Muscle layer of colon (tissue), 2 donors: ENCODE measurements at regions not wholly inside any gene's neighbourhood (a gene's known extent, or its start where the extent isn't known, plus 50 kb on each side); places are given as distances from the start of the nearest gene placed in this dataset.

ENCODE experiments used
- H3K27ac ChIP-seq: one replicate; pipeline ENCODE4 v1.7.0; 2013; ENCODE audit warnings: low read depth, mild to moderate bottlenecking, low read length, moderate library complexity
- H3K27me3 ChIP-seq, 2 donors: one replicate each; pipeline ENCODE4 v1.7.0; 2013; ENCODE audit warnings: low read length in 2 of 2, mild to moderate bottlenecking in 2 of 2; ENCODE audit not compliant: insufficient read depth in 2 of 2, control insufficient read depth in 1 of 2
- H3K36me3 ChIP-seq: one replicate; pipeline ENCODE4 v1.7.0; 2013; ENCODE audit warnings: mild to moderate bottlenecking, low read length; ENCODE audit not compliant: insufficient read depth
- H3K4me1 ChIP-seq: one replicate; pipeline ENCODE4 v1.7.0; 2013; ENCODE audit warnings: mild to moderate bottlenecking, low read length; ENCODE audit not compliant: insufficient read depth
- H3K4me3 ChIP-seq, 2 donors: one replicate each; pipeline ENCODE4 v1.7.0; 2013; ENCODE audit warnings: low read length in 2 of 2, low read depth in 1 of 2, mild to moderate bottlenecking in 1 of 2, moderate library complexity in 1 of 2
- H3K9ac ChIP-seq: one replicate; pipeline ENCODE4 v1.7.0; 2013; ENCODE audit warnings: low read length
- H3K9me3 ChIP-seq: one replicate; pipeline ENCODE4 v1.7.0; 2013; ENCODE audit warnings: mild to moderate bottlenecking, low read length
- donor health status: abdominal sarcoma.
- donor health status: Adenocarcinoma of cecum.

GRCh38 chr9:29882767-29883166 lies 2309.5 kb upstream of the C9orf72 start:
- Histone ChIP-seq H3K27me3 (no peaks in the 10 kb centered on the region), H3K4me3 (no peak overlapping the region), H3K27ac (no peak overlapping the region), H3K9ac (no peak overlapping the region), H3K36me3 (no peaks in the 10 kb centered on the region), H3K9me3 (no peaks in the 10 kb centered on the region), H3K4me1 (no peaks in the 10 kb centered on the region)

DNA sequence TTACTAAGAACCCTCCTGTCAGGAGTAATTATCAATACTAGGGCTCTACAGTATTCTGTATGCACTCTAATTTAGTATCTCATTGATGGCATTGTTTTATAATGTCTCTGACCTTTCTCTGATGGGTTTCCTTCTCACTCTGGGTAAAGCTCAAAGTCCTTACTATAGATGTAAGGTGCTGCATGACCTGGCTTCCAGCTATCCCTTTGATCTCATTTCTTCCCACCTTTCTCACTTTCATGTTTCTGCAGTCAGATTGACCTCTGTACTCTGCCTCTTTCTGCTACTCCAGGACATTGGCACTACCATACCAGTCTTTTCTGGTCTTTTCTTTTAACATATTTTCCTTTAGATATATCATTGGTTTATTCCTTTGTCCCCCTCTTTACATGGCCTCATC lies 2332.8 kb upstream of the C9orf72 start:
- Histone ChIP-seq H3K4me1 (no peaks in the 10 kb centered on the region), H3K36me3 (no peaks in the 10 kb centered on the region), H3K4me3 (no peak overlapping the region), H3K27me3 (no peaks in the 10 kb centered on the region), H3K9ac (no peak overlapping the region), H3K27ac (no peak overlapping the region), H3K9me3 (no peaks in the 10 kb centered on the region)

GRCh38 chr9:29928072-29928471 lies 2354.8 kb upstream of the C9orf72 start:
- Histone ChIP-seq H3K27ac (no peak overlapping the region), H3K4me3 (no peak overlapping the region), H3K36me3 (no peaks in the 10 kb centered on the region)

GRCh38 chr9:29939559-29939958 lies 2366.3 kb upstream of the C9orf72 start:
- no peak overlapping the region for H3K9ac ChIP-seq

More at GRCh38 chr9:29928072-29928471, 2354.8 kb upstream of the C9orf72 start:
- Histone ChIP-seq H3K9me3 (no peaks in the 10 kb centered on the region), H3K4me1 (no peaks in the 10 kb centered on the region), H3K27me3 (no peaks in the 10 kb centered on the region), H3K9ac (no peak overlapping the region)

GRCh38 chr9:29945012-29945411 lies 2371.7 kb upstream of the C9orf72 start:
- H3K4me3 ChIP-seq = no peak overlapping the region
- no peaks in the 10 kb centered on the region for H3K36me3 ChIP-seq

More at GRCh38 chr9:29939559-29939958, 2366.3 kb upstream of the C9orf72 start:
- Histone ChIP-seq H3K36me3 (no peaks in the 10 kb centered on the region), H3K27ac (no peak overlapping the region), H3K9me3 (no peaks in the 10 kb centered on the region), H3K4me3 (no peak overlapping the region), H3K4me1 (no peaks in the 10 kb centered on the region), H3K27me3 (no peaks in the 10 kb centered on the region)

GRCh38 chr9:29958469-29958868 lies 2385.2 kb upstream of the C9orf72 start:
- Histone ChIP-seq H3K9me3 (no peaks in the 10 kb centered on the region), H3K4me1 (no peaks in the 10 kb centered on the region), H3K4me3 (no peak overlapping the region), H3K9ac (no peak overlapping the region), H3K36me3 (no peaks in the 10 kb centered on the region), H3K27ac (no peak overlapping the region), H3K27me3 (no peaks in the 10 kb centered on the region)

More at GRCh38 chr9:29945012-29945411, 2371.7 kb upstream of the C9orf72 start:
- Histone ChIP-seq H3K9ac (no peak overlapping the region), H3K4me1 (no peaks in the 10 kb centered on the region), H3K27ac (no peak overlapping the region), H3K9me3 (no peaks in the 10 kb centered on the region), H3K27me3 (no peaks in the 10 kb centered on the region)

DNA sequence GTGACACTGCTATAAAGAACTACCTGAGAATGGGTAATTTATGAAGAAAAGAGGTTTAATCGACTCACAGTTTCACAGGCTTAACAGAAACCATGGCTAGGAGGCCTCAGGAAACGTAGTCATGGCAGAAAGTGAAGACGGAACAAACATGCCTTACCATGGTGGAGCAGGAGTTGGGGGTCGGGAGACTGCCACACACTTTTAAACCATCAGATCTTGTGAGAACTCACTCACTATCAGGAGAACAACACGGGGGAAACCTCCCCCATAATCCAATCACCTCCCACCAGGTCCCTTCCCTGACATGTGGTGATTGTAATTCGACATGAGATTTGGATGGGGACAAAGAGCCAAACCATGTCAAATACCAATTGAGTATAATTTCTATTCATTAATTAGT lies 2392.6 kb upstream of the C9orf72 start:
- no peak overlapping the region for H3K9ac ChIP-seq
- no peaks in the 10 kb centered on the region for H3K27me3 ChIP-seq
- H3K36me3 ChIP-seq = no peaks in the 10 kb centered on the region
- H3K27ac ChIP-seq = no peak overlapping the region
- no peaks in the 10 kb centered on the region for H3K9me3 ChIP-seq
- no peak overlapping the region for H3K4me3 ChIP-seq
- no peaks in the 10 kb centered on the region for H3K4me1 ChIP-seq

- Histone ChIP-seq H3K4me3 (no peak overlapping the region), H3K36me3 (no peaks in the 10 kb centered on the region), H3K27ac (no peak overlapping the region)
Observed at GRCh38 chr9:29966247-29966646, 2393.0 kb upstream of the C9orf72 start.

GRCh38 chr9:29968831-29969230 lies 2395.6 kb upstream of the C9orf72 start:
- Histone ChIP-seq H3K9me3 (no peaks in the 10 kb centered on the region), H3K27me3 (no peaks in the 10 kb centered on the region), H3K27ac (no peak overlapping the region), H3K4me3 (no peak overlapping the region), H3K4me1 (no peaks in the 10 kb centered on the region), H3K36me3 (no peaks in the 10 kb centered on the region), H3K9ac (no peak overlapping the region)

More at GRCh38 chr9:29966247-29966646, 2393.0 kb upstream of the C9orf72 start:
- Histone ChIP-seq H3K4me1 (no peaks in the 10 kb centered on the region), H3K27me3 (no peaks in the 10 kb centered on the region), H3K9ac (no peak overlapping the region), H3K9me3 (no peaks in the 10 kb centered on the region)

DNA sequence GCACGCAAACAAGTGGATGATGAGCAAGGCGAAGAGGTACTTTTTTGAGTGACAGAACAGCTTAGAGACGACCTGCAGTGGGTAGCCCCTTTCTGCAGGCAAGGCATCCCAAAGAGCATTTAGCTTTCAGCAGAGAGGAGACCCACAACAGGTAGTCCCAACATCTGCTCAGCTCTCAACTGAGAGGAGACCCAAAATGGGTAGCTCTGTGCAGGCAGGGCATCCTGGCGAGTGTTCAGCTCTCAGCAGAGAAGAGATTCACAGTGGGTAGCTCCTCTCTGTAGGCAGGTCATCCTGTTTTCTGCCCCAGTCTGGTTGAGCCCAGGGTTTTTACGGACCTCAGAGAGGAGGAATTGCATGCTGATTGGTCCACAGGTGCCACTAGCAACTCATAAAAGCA lies 2396.1 kb upstream of the C9orf72 start:
- no peak overlapping the region for H3K27ac ChIP-seq
- H3K36me3 ChIP-seq = no peaks in the 10 kb centered on the region
- H3K9me3 ChIP-seq = no peaks in the 10 kb centered on the region
- H3K27me3 ChIP-seq = no peaks in the 10 kb centered on the region
- H3K4me3 ChIP-seq = no peak overlapping the region
- no peak overlapping the region for H3K9ac ChIP-seq
- H3K4me1 ChIP-seq = no peaks in the 10 kb centered on the region

GRCh38 chr9:29969856-29970647 lies 2396.8 kb upstream of the C9orf72 start:
- Histone ChIP-seq H3K27ac (no peak overlapping the region), H3K4me3 (no peak overlapping the region), H3K36me3 (no peaks in the 10 kb centered on the region), H3K9ac (no peak overlapping the region), H3K9me3 (no peaks in the 10 kb centered on the region), H3K4me1 (no peaks in the 10 kb centered on the region), H3K27me3 (no peaks in the 10 kb centered on the region)

- no peak overlapping the region for H3K27ac ChIP-seq
- H3K27me3 ChIP-seq = no peaks in the 10 kb centered on the region
- no peaks in the 10 kb centered on the region for H3K36me3 ChIP-seq
- no peaks in the 10 kb centered on the region for H3K4me1 ChIP-seq
- H3K9ac ChIP-seq = no peak overlapping the region
- no peak overlapping the region for H3K4me3 ChIP-seq
- no peaks in the 10 kb centered on the region for H3K9me3 ChIP-seq
Observed at GRCh38 chr9:29974197-29974596, 2400.9 kb upstream of the C9orf72 start.
